Glutamatergic neuron (in vitro differentiated cells): ENCODE measurements at regions not wholly inside any gene's neighbourhood (a gene's known extent, or its start where the extent isn't known, plus 50 kb on each side); places are given as distances from the start of the nearest gene placed in this dataset.
"Not testable (repeated sequence)": the region's sequence is repeated elsewhere in the genome, so short reads cannot be mapped to it uniquely, and the experiment has no call there.

Experiments
- DNase-seq: peaks from one replicate; pipeline ENCODE4 v3.0.0; 2022
- H3K27ac Mint-ChIP-seq: one replicate; pipeline ENCODE4 v1.8.0; 2020; ENCODE audit warnings: mild to moderate bottlenecking, mixed read lengths, inconsistent platforms; ENCODE audit not compliant: unreplicated experiment
- H3K27me3 Mint-ChIP-seq: one replicate; pipeline ENCODE4 v1.8.0; 2020; ENCODE audit warnings: mild to moderate bottlenecking, moderate library complexity, mixed read lengths, inconsistent platforms; ENCODE audit not compliant: unreplicated experiment
- H3K36me3 Mint-ChIP-seq: one replicate; pipeline ENCODE4 v1.8.0; 2020; ENCODE audit warnings: mild to moderate bottlenecking, mixed read lengths, inconsistent platforms; ENCODE audit not compliant: unreplicated experiment
- H3K4me1 Mint-ChIP-seq: one replicate; pipeline ENCODE4 v1.8.0; 2020; ENCODE audit warnings: mild to moderate bottlenecking, low read depth, mixed read lengths, inconsistent platforms; ENCODE audit not compliant: unreplicated experiment
- H3K4me3 Mint-ChIP-seq: one replicate; pipeline ENCODE4 v1.8.0; 2020; ENCODE audit warnings: mild to moderate bottlenecking, mixed read lengths, inconsistent platforms; ENCODE audit not compliant: unreplicated experiment
- H3K9me3 Mint-ChIP-seq: one replicate; pipeline ENCODE4 v1.8.0; 2020; ENCODE audit warnings: mild to moderate bottlenecking, moderate library complexity, mixed read lengths, inconsistent platforms; ENCODE audit not compliant: unreplicated experiment
- TF ChIP-seq, protein P1 (sequence below): fragments of 200-600 bp; sonication (generic); IDR thresholded peaks from one replicate; pipeline ENCODE4 v1.5.0; 2021; ENCODE audit not compliant: partially characterized antibody, unreplicated experiment

GRCh38 chr14:106551265-106551664 lies 1024.9 kb downstream of the TMEM121 start:
- peaks cover 7% of the 10 kb centered on the region for H3K9me3 Mint-ChIP-seq
- H3K27ac Mint-ChIP-seq, result no peak overlapping the region
- TF ChIP-seq, protein P1, sequence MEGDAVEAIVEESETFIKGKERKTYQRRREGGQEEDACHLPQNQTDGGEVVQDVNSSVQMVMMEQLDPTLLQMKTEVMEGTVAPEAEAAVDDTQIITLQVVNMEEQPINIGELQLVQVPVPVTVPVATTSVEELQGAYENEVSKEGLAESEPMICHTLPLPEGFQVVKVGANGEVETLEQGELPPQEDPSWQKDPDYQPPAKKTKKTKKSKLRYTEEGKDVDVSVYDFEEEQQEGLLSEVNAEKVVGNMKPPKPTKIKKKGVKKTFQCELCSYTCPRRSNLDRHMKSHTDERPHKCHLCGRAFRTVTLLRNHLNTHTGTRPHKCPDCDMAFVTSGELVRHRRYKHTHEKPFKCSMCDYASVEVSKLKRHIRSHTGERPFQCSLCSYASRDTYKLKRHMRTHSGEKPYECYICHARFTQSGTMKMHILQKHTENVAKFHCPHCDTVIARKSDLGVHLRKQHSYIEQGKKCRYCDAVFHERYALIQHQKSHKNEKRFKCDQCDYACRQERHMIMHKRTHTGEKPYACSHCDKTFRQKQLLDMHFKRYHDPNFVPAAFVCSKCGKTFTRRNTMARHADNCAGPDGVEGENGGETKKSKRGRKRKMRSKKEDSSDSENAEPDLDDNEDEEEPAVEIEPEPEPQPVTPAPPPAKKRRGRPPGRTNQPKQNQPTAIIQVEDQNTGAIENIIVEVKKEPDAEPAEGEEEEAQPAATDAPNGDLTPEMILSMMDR, result no peak
- H3K4me3 Mint-ChIP-seq, result no peak overlapping the region
- no peaks in the 10 kb centered on the region for H3K4me1 Mint-ChIP-seq
- no peak for DNase-seq
- H3K36me3 Mint-ChIP-seq, result peaks cover 4% of the 10 kb centered on the region
- H3K27me3 Mint-ChIP-seq, result no peaks in the 10 kb centered on the region

- H3K36me3 Mint-ChIP-seq, DNase-seq, H3K4me3 Mint-ChIP-seq, H3K4me1 Mint-ChIP-seq, H3K27ac Mint-ChIP-seq, H3K27me3 Mint-ChIP-seq, H3K9me3 Mint-ChIP-seq: not testable (repeated sequence)
These were observed 1029.8 kb downstream of the TMEM121 start for GRCh38 chr14:106556211-106556610.

GRCh38 chr14:106556665-106557289 lies 1030.4 kb downstream of the TMEM121 start:
- TF ChIP-seq, protein P1, result no peak
- H3K27me3 Mint-ChIP-seq, result peaks cover 5% of the 10 kb centered on the region
- H3K27ac Mint-ChIP-seq, result no peak overlapping the region
- no peak overlapping the region for H3K4me3 Mint-ChIP-seq
- peaks cover 4% of the 10 kb centered on the region for H3K36me3 Mint-ChIP-seq
- H3K4me1 Mint-ChIP-seq, result no peaks in the 10 kb centered on the region
- peaks cover 6% of the 10 kb centered on the region for H3K9me3 Mint-ChIP-seq
- no peak for DNase-seq

- H3K4me1 Mint-ChIP-seq, result no peaks in the 10 kb centered on the region
- no peak overlapping the region for H3K27ac Mint-ChIP-seq
- H3K36me3 Mint-ChIP-seq, result no peaks in the 10 kb centered on the region
- H3K27me3 Mint-ChIP-seq, result peaks cover 4% of the 10 kb centered on the region
- TF ChIP-seq, protein P1, result no peak
- DNase-seq, result no peak
- no peak overlapping the region for H3K4me3 Mint-ChIP-seq
- peaks cover 10% of the 10 kb centered on the region for H3K9me3 Mint-ChIP-seq
These were observed 1036.1 kb downstream of the TMEM121 start for GRCh38 chr14:106562451-106562850.

DNA sequence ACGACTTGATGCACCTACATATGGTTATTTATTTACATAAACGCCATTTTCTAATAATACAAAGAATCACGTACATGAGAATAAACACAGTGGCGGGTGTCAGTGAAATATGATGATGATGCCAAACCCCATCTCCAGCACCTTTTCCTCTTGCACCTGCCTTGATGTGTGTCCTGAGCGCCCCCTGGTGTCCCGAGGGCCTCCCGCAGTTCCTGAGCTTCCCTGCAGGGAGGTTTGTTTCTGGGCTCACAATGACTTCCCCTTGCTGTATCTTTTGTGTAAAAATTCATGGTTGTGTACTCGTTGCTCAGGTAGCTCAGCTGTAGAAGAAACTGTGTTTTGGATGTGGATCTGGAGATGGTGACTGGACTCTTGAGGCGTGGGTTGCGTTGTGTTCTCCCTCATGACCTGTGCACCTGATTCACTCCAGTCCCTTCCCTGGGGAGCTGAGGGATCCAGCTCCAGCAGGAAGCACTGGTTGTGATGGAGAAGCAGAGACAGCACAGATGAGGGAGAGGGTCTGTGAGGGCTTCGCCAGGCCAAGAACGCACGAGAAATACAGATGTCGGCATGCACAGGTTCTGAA lies 1037.8 kb downstream of the TMEM121 start:
- H3K27ac Mint-ChIP-seq, result no peak overlapping the region
- H3K36me3 Mint-ChIP-seq, result no peaks in the 10 kb centered on the region
- no peak overlapping the region for H3K4me3 Mint-ChIP-seq
- no peaks in the 10 kb centered on the region for H3K4me1 Mint-ChIP-seq
- H3K9me3 Mint-ChIP-seq, result peaks cover 12% of the 10 kb centered on the region
- no peak for DNase-seq
- TF ChIP-seq, protein P1, result no peak
- H3K27me3 Mint-ChIP-seq, result peaks cover 4% of the 10 kb centered on the region
